OCI-LY7 (cell line): ENCODE measurements at regions not wholly inside any gene's neighbourhood (a gene's known extent, or its start where the extent isn't known, plus 50 kb on each side); places are given as distances from the start of the nearest gene placed in this dataset.

Experiments used
- BruUV-seq: library from RNA; stranded (reverse); fragments of 400-500 nt; replicated peaks from 2 replicates; lab custom pipeline; 2021; lab: Mats Ljungman, UMichigan
- CTCF ChIA-PET: fragments of 300-600 bp; sonication (Branson Sonifier 250); formaldehyde crosslinking; loops from one replicate; lab custom pipeline; 2022; ENCODE audit warnings: antibody characterized with exemption; ENCODE audit not compliant: unreplicated experiment; lab: Charles Lee
- POLR2A ChIA-PET: fragments of 300-600 bp; sonication (Branson Sonifier 250); formaldehyde crosslinking; loops from one replicate; lab custom pipeline; 2022; ENCODE audit warnings: antibody characterized with exemption; lab: Charles Lee
- DNase-seq: peaks from one replicate; pipeline ENCODE4 v3.0.0-alpha.2; 2015; ENCODE audit warnings: low spot score
- H2AFZ ChIP-seq: fragments of 200-600 bp; sonication (generic), shearing (Covaris generic); 2 replicates; pipeline ENCODE4 v1.6.1; 2014; ENCODE audit warnings: mild to moderate bottlenecking, antibody characterized with exemption, low read length, moderate library complexity
- H3K27ac ChIP-seq: fragments of 200-600 bp; sonication (generic); 2 replicates; pipeline ENCODE4 v1.5.1; 2014; ENCODE audit warnings: mixed run types, low read depth, mild to moderate bottlenecking, moderate library complexity, low read length, inconsistent platforms; ENCODE audit not compliant: poor library complexity, severe bottlenecking
- H3K36me3 ChIP-seq: fragments of 200-600 bp; sonication (generic); 2 replicates; pipeline ENCODE4 v1.6.1; 2014; ENCODE audit warnings: mild to moderate bottlenecking, antibody characterized with exemption, low read length, moderate library complexity, mixed read lengths; ENCODE audit not compliant: insufficient read depth
- H3K4me1 ChIP-seq: fragments of 200-600 bp; sonication (generic); 2 replicates; pipeline ENCODE4 v1.5.1; 2014; ENCODE audit warnings: mild to moderate bottlenecking, low read length; ENCODE audit not compliant: insufficient read depth, poor library complexity, severe bottlenecking
- H3K4me2 ChIP-seq: fragments of 200-600 bp; sonication (generic); 2 replicates; pipeline ENCODE4 v1.6.1; 2014; ENCODE audit warnings: mild to moderate bottlenecking, low read length
- H3K4me3 ChIP-seq: fragments of 200-600 bp; sonication (generic); 2 replicates; pipeline ENCODE4 v1.5.1; 2014; ENCODE audit warnings: mild to moderate bottlenecking, low read depth, low read length; ENCODE audit not compliant: poor library complexity, severe bottlenecking
- H3K79me2 ChIP-seq: fragments of 200-600 bp; sonication (generic); 2 replicates; pipeline ENCODE4 v1.6.1; 2016; ENCODE audit warnings: low read depth, mild to moderate bottlenecking, low read length, moderate library complexity, mixed read lengths; ENCODE audit not compliant: insufficient read depth
- H3K9me2 ChIP-seq: fragments of 200-600 bp; sonication (generic); 2 replicates; pipeline ENCODE4 v1.6.1; 2016; ENCODE audit warnings: mild to moderate bottlenecking, low read length, mixed read lengths; ENCODE audit not compliant: insufficient read depth
- H3K9me3 ChIP-seq: fragments of 200-600 bp; sonication (generic); 2 replicates; pipeline ENCODE4 v1.6.1; 2014; ENCODE audit warnings: mild to moderate bottlenecking, mixed run types, low read length, mixed read lengths
- H4K20me1 ChIP-seq: fragments of 200-600 bp; sonication (generic); 2 replicates; pipeline ENCODE4 v1.6.1; 2014; ENCODE audit warnings: mild to moderate bottlenecking, antibody characterized with exemption, low read length, moderate library complexity, mixed read lengths; ENCODE audit not compliant: insufficient read depth
- CTCF ChIP-seq: fragments of 200-600 bp; sonication (generic); conservative IDR thresholded peaks from 2 replicates; pipeline ENCODE4 v1.5.1; 2014; ENCODE audit warnings: mild to moderate bottlenecking, antibody characterized with exemption, low read length, moderate library complexity, mixed read lengths
- EZH2phosphoT487 ChIP-seq: fragments of 200-600 bp; sonication (generic); IDR thresholded peaks from 2 replicates; pipeline ENCODE4 v1.6.1; 2018; ENCODE audit warnings: low read depth, borderline replicate concordance, mild to moderate bottlenecking, mixed run types, antibody characterized with exemption, low read length, moderate library complexity, mixed read lengths
- intact Hi-C: fragments of 100-400 bp; cut with micrococcal nuclease; formaldehyde crosslinking; loops from one replicate; pipeline ENCODE4 v1.10.0; 2022; ENCODE audit not compliant: unreplicated experiment

GRCh38 chr11:87602776-87603175 lies 565.0 kb downstream of the TMEM135 start:
- Histone ChIP-seq H3K4me1 (no peaks in the 10 kb centered on the region), H3K4me3 (no peak overlapping the region), H3K36me3 (no peaks in the 10 kb centered on the region), H2AFZ (no peak overlapping the region), H3K79me2 (no peaks in the 10 kb centered on the region), H3K27ac (no peak overlapping the region), H3K9me2 (no peaks in the 10 kb centered on the region), H3K9me3 (no peaks in the 10 kb centered on the region), H3K4me2 (no peak overlapping the region), H4K20me1 (no peaks in the 10 kb centered on the region)
- TF ChIP-seq CTCF (no peak), EZH2phosphoT487 (no peak)
- BruUV-seq: no TSS peak
- intact Hi-C loops: no loop called here
- no peak for DNase-seq
- CTCF ChIA-PET: no interaction called here
- POLR2A ChIA-PET: interaction anchor here (0.6 to 0.9 kb wide), 5 partner anchors 8 to 112 kb away, joined by 3 read pairs; no protein-coding TSS in a partner anchor

- TF ChIP-seq CTCF (no peak), EZH2phosphoT487 (no peak)
- no peaks in the 10 kb centered on the region for H4K20me1 ChIP-seq
- H3K4me3 ChIP-seq: no peak overlapping the region
- no peak overlapping the region for H3K27ac ChIP-seq
- no peaks in the 10 kb centered on the region for H3K9me2 ChIP-seq
- CTCF ChIA-PET: no interaction called here
- no peak overlapping the region for H3K4me2 ChIP-seq
- no peaks in the 10 kb centered on the region for H3K9me3 ChIP-seq
- H3K4me1 ChIP-seq: no peaks in the 10 kb centered on the region
- intact Hi-C loops: no loop called here
- H3K36me3 ChIP-seq: no peaks in the 10 kb centered on the region
- no peak for DNase-seq
- no TSS peak for BruUV-seq
- H3K79me2 ChIP-seq: no peaks in the 10 kb centered on the region
- POLR2A ChIA-PET: no interaction called here
- H2AFZ ChIP-seq: no peak overlapping the region
Observed at GRCh38 chr11:87600938-87601337, 563.2 kb downstream of the TMEM135 start.

DNA sequence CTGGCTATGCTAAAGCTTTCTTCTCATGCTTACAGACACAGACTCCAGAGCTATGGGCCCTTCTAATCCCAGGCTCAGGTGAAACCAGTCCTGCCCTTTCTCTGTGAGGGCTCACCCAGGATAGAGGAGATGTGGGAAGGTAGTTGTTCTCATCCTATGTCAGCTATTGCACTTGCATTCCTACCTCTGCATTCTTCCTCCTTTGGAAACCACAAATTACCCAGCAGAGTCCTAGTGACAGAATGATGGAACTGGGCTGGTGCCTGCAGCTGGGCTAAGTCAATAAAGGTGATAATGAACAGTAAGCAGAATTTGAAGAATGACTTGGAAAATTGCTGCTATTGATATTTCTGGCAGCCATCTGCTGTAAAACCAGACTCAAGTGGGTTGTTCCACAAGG lies 560.0 kb downstream of the TMEM135 start:
- no peak overlapping the region for H3K27ac ChIP-seq
- H3K9me2 ChIP-seq: no peaks in the 10 kb centered on the region
- no peaks in the 10 kb centered on the region for H3K36me3 ChIP-seq
- H4K20me1 ChIP-seq: no peaks in the 10 kb centered on the region
- ChIA-PET POLR2A (interaction anchor here (2.3 kb wide), 1 partner anchor 27 kb away, joined by 8 read pairs; no protein-coding TSS in a partner anchor), CTCF (no interaction called here)
- intact Hi-C loops: no loop called here
- no peak for TF ChIP-seq CTCF
- TF ChIP-seq EZH2phosphoT487: no peak
- no TSS peak for BruUV-seq
- no peak overlapping the region for H2AFZ ChIP-seq
- no peaks in the 10 kb centered on the region for H3K9me3 ChIP-seq
- DNase-seq: no peak
- H3K4me2 ChIP-seq: no peak overlapping the region
- no peak overlapping the region for H3K4me3 ChIP-seq
- H3K4me1 ChIP-seq: no peaks in the 10 kb centered on the region
- no peaks in the 10 kb centered on the region for H3K79me2 ChIP-seq
